OCI-LY7 (cell line): ENCODE measurements at regions not wholly inside any gene's neighbourhood (a gene's known extent, or its start where the extent isn't known, plus 50 kb on each side); places are given as distances from the start of the nearest gene placed in this dataset.

Source experiments
- CTCF ChIP-seq: fragments of 200-600 bp; sonication (generic); conservative IDR thresholded peaks from 2 replicates; pipeline ENCODE4 v1.5.1; 2014; ENCODE audit warnings: mild to moderate bottlenecking, antibody characterized with exemption, low read length, moderate library complexity, mixed read lengths
- EZH2phosphoT487 ChIP-seq: fragments of 200-600 bp; sonication (generic); IDR thresholded peaks from 2 replicates; pipeline ENCODE4 v1.6.1; 2018; ENCODE audit warnings: low read depth, borderline replicate concordance, mild to moderate bottlenecking, mixed run types, antibody characterized with exemption, low read length, moderate library complexity, mixed read lengths

GRCh38 chr6:11368760-11369159 is 136.3 kb upstream of the NEDD9 start:
- no peak for TF ChIP-seq CTCF
- no peak for TF ChIP-seq EZH2phosphoT487
